ENCODE measurements at regions not wholly inside any gene's neighbourhood (a gene's known extent, or its start where the extent isn't known, plus 50 kb on each side); places are given as distances from the start of the nearest gene placed in this dataset.
"Not testable (repeated sequence)": the region's sequence is repeated elsewhere in the genome, so short reads cannot be mapped to it uniquely, and the experiment has no call there.

GRCh38 chr14:37650356-37651037, 55.1 kb downstream of the TTC6 start:
- no peak for DNase-seq

- DNase-seq: no peak
These were observed 56.6 kb downstream of the TTC6 start for GRCh38 chr14:37652042-37652441.

DNA sequence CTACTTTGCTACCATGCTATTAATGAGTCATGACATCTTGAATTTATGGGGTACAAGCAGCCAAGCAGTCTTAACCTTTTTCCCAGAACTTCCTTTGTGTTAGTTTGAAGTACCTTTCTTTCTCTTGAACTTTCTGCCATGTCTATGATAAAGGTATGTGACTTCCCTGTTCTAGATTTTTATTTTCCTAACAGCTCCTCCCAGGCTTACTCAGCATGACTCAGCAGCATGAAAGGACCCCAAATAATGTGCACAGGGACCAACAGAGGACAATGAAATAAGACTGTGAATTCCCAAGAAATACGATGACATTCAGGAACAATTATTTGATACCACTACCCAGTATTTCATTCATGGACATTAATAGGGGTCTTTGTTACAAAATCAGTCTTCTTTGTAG, 60.0 kb downstream of the TTC6 start:
- DNase-seq: no peak

DNA sequence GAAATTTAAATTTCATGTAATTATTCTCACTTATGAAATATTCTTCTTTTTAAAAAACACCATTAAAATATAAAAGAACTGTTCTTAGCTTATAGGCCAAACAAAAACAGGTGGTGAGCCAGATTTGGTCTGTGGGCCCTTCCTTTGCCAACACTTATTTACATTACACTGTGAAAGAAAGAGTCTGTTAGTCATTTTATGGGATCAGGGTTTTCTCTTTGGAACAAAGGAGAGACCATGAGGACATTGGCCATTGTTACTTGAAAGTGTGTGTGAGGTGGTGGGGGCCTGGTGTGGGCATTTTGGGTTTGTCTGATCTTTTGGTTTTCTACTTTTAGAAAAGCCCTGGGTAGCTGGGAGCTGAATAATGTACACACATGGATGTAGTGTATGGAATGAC, 62.7 kb downstream of the TTC6 start:
- no peak for DNase-seq

DNA sequence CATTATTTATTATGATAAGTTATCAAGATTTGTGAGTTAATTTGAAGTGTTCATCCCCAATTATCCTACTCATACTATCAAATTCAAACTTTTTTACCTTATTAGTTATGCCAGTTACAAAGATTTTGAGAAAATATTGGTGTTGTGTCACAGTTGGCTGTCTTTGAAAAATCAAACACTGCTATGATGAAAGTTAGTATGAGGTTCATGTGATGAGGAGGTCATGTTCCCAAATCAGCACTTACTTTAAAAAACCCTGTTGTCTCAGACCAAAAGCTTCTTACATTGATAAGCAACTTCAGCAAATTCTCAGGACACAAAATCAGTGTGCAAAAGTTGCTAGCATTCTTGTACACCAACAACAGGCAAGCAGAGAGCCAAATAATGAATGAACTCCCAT, 68.1 kb downstream of the TTC6 start:
- no peak for DNase-seq

DNA sequence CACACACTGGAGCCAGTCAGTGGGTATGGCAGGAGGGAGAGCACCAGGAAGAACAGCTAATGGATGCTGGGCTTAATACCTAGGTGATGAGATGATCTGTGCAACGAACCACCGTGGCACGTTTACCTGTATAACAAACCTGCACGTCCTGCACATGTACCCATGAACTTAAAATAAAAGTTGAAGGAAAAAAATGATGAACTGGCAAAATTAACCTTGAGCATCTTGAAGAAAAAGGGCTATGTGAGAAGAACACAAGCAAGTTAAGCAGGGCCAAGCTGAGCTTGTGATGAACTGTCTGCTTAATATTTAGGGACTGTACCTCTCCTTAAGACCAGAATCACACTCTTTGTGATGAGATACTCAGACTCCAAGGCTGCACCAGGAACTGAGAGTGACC, 70.0 kb downstream of the TTC6 start:
- no peak for DNase-seq

- DNase-seq: no peak
These were observed 70.5 kb downstream of the TTC6 start for GRCh38 chr14:37665951-37666350.

GRCh38 chr14:37668646-37669045, 73.2 kb downstream of the TTC6 start:
- DNase-seq: no peak

DNA sequence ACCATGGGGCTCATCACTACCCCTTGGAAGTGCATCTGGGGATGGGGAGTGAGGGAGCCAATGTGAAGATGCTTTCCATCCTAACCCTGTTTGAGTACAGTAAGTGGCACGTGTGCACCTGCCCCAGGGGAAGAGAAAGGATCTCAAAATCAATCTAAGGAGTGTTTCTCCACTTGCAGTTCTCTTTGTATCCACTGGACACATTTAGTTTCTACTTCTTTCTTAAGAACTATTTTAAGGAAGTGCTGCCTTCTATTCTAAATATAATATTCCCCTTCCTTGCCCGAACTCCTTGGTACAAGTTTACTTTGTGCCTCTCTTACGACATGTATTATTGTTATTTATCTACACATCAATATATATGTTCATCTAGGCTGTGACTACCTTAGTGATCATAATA, 73.8 kb downstream of the TTC6 start:
- peak; percentile 2 for DNase-seq

- no peak for DNase-seq
These were observed 78.0 kb downstream of the TTC6 start for GRCh38 chr14:37673439-37673838.

GRCh38 chr14:37678916-37679315, 83.5 kb downstream of the TTC6 start:
- no peak for DNase-seq

GRCh38 chr14:37681486-37681885, 86.1 kb downstream of the TTC6 start:
- no peak for DNase-seq

- not testable (repeated sequence) for DNase-seq
These were observed 97.3 kb downstream of the TTC6 start for GRCh38 chr14:37692680-37693079.

DNA sequence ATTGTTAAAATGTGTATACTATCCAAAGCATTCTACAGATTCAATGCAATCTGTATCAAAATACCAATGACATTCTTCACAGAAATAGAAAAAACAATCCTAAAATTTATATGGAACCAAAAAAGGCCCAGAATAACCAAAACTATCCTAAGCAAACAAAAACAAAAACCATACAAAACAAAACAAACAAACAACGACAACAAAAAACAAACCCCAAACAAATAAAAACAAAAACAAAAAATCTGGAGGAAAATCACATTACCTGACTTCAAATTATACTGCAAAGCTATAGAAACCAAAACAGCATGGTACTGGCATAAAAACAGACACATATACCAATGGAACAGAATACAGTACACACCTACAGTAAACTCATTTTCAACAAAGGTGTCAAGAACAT, 98.0 kb downstream of the TTC6 start:
- not testable (repeated sequence) for DNase-seq

- no peak for DNase-seq
These were observed 100.4 kb downstream of the TTC6 start for GRCh38 chr14:37695866-37696265.

GRCh38 chr14:37697489-37698121, 102.2 kb downstream of the TTC6 start:
- no peak for DNase-seq

- DNase-seq: no peak
These were observed 103.7 kb downstream of the TTC6 start for GRCh38 chr14:37698840-37699777.

DNA sequence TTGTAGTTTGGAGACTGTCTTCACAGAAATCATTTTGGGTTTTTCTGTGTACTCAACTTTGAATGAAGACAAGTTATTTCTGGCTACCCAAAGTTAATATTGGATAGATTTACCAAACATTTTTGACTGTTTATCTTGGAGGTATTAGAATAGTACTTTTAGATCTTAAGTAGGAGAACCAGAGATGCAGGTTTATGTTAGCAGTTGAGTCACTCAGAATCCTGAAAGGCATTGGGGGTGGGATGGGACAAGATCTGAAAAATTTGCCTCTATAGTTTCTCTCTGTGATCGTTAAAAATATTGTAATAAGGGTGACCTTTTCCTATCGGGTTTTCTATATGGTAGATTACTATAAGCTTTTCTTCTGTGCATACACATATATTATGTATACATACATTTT, 112.3 kb downstream of the TTC6 start:
- DNase-seq: no peak

DNA sequence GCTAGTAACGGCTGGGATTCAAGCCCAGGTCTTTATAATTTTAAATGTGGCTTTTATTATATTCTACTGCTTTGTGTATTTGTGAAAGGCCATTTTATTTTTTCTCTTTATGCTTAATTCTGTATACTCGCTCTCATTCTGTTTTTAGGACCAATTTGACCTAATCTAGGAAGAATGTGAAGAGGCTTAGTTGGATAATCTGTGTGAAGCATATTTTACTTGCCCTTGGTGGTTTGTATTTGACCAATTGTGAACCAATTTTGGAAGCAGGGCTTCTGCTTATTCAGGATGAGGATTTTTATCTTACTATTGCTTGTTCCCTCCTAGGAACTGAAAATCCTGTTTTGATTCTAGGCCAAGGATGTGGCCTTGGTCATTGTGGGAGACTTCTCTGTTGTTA, 113.1 kb downstream of the TTC6 start:
- no peak for DNase-seq

- no peak for DNase-seq
These were observed 114.2 kb downstream of the TTC6 start for GRCh38 chr14:37709419-37710195.

GRCh38 chr14:37711356-37711830, 116.0 kb downstream of the TTC6 start:
- no peak for DNase-seq

DNA sequence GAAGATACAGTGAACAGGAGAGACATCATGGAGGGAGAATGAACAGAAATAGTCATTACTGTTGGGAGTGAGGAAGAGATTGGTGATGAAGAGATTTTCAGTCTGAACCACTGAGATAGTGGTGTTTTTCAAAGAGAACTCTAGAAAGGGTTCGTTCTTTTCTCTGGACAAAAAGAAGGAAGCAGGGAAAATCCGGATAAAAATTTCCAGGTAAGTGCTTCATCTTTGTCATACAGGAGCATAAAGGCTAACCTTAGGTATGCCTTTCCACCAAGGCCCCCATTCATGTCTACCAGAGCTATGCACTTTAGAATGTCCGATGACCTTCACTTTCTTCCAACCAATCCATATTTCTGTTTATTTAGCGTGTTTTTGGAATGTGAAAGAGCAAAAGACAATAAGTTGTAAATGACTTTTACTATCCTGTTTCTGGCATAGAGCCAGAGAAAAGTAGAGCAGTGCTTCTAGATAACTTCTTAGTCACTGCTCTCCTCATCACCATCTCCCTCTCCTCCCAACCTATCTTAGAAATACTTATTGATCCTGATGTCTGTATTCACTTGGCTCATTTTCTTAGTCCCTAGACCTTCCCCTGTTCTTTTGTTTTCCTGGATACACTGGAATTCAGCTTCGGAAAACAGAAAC, 116.5 kb downstream of the TTC6 start:
- no peak for DNase-seq
